ENCODE measurements at regions not wholly inside any gene's neighbourhood (a gene's known extent, or its start where the extent isn't known, plus 50 kb on each side); places are given as distances from the start of the nearest gene placed in this dataset.

DNA sequence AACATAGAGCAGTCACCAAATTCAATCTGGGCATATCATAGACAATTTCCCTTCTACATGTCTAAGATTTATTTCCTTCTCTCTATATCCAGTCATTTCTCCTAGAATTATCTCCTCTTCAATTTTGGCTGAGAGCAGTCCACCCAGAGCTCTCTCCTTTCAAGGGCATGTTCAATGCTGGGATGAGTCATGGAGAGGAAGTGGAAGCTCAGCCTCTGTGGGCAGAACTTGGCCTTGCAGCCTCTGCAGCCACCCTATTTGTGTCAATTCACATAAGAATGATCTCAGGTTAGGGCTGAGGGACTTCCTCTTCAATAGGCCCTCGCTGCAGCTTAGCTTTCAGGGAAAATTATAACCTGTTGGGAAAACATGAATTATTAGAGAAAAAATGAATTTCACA is 560.8 kb downstream of the POM121L12 start:
- no peaks in the 10 kb centered on the region for H3K27me3 ChIP-seq (ENCODE audit: control insufficient read depth in 2 of 2, insufficient read depth in 2 of 2, low read length in 2 of 2)
- no peak overlapping the region for H3K27ac ChIP-seq (ENCODE audit: insufficient read depth, low read depth, low read length)
- no peaks in the 10 kb centered on the region for H3K9me1 ChIP-seq (replicated peaks; ENCODE audit: control insufficient read depth, extremely low read depth, insufficient read depth, low read length)
- ChIA-PET POLR2A (no interaction called here), CTCF (interaction anchor here (0.9 kb wide), 1 partner anchor 11 kb away, joined by 5 read pairs; no protein-coding TSS in a partner anchor)
- H3K9me3 ChIP-seq (replicated peaks; ENCODE audit: control insufficient read depth, insufficient read depth, low read length), result no peaks in the 10 kb centered on the region
- no peak overlapping the region for H3K9ac ChIP-seq (replicated peaks; ENCODE audit: extremely low read depth, insufficient read depth, low read length)
- intact Hi-C loops (cut with micrococcal nuclease) (loop anchor here (1.0 kb wide), 1 partner anchor 15 kb away; no protein-coding TSS in a partner anchor), dilution Hi-C loops (cut with MboI; ENCODE audit: extremely low pct_ligation_motif_present, low sequenced_read_pairs) (no loop called here)
- H3K4me3 ChIP-seq (replicated peaks in 1 of 3; ENCODE audit: insufficient read depth in 1 of 3, low read depth in 1 of 3, low read length in 3 of 3), result no peak overlapping the region
- H3K36me3 ChIP-seq (ENCODE audit: control insufficient read depth in 2 of 2, extremely low read depth in 1 of 2, insufficient read depth in 2 of 2, low read length in 2 of 2), result no peaks in the 10 kb centered on the region
- FAIRE-seq, result peak; percentile 83
- no peak overlapping the region for H3K4me2 ChIP-seq (ENCODE audit: insufficient read depth, low read length)
- TF ChIP-seq GATA2 (IDR thresholded peaks at IDR 0.05; ENCODE audit: insufficient read depth, insufficient read length, low read depth, low read length) (no peak), EZH2 (IDR thresholded peaks at IDR 0.05; ENCODE audit: borderline replicate concordance, low read depth, low read length, severe bottlenecking) (no peak), JUN (IDR thresholded peaks at IDR 0.05; ENCODE audit: borderline replicate concordance, insufficient read depth, insufficient read length, low read depth) (peak; percentile 62), POLR2A (IDR thresholded peaks at IDR 0.05; ENCODE audit: low read depth, low read length) (no peak), POLR2AphosphoS5 (IDR thresholded peaks at IDR 0.05; ENCODE audit: insufficient read depth, low read depth, low read length) (no peak), FOS (IDR thresholded peaks at IDR 0.05; ENCODE audit: borderline replicate concordance, insufficient read depth, low read length) (peak; percentile 54), MYC (IDR thresholded peaks at IDR 0.05; ENCODE audit: low read depth, low read length) (no peak)
- TF ChIP-seq, protein P1, sequence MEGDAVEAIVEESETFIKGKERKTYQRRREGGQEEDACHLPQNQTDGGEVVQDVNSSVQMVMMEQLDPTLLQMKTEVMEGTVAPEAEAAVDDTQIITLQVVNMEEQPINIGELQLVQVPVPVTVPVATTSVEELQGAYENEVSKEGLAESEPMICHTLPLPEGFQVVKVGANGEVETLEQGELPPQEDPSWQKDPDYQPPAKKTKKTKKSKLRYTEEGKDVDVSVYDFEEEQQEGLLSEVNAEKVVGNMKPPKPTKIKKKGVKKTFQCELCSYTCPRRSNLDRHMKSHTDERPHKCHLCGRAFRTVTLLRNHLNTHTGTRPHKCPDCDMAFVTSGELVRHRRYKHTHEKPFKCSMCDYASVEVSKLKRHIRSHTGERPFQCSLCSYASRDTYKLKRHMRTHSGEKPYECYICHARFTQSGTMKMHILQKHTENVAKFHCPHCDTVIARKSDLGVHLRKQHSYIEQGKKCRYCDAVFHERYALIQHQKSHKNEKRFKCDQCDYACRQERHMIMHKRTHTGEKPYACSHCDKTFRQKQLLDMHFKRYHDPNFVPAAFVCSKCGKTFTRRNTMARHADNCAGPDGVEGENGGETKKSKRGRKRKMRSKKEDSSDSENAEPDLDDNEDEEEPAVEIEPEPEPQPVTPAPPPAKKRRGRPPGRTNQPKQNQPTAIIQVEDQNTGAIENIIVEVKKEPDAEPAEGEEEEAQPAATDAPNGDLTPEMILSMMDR (IDR thresholded peaks at IDR 0.05; ENCODE audit: extremely low read depth in 1 of 2, insufficient read depth in 1 of 2, low read depth in 1 of 2, low read length in 2 of 2), result peak in 1 of 2 donors; percentile 18
- TF ChIP-seq, protein P2, sequence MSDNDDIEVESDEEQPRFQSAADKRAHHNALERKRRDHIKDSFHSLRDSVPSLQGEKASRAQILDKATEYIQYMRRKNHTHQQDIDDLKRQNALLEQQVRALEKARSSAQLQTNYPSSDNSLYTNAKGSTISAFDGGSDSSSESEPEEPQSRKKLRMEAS (IDR thresholded peaks at IDR 0.05; ENCODE audit: insufficient read depth, insufficient read length), result no peak
- no TSS peak for BruUV-seq (replicated peaks)
- H4K20me1 ChIP-seq (replicated peaks; ENCODE audit: control insufficient read depth, extremely low read depth, insufficient read depth, low read length), result no peaks in the 10 kb centered on the region
- no peak overlapping the region for H2AFZ ChIP-seq (ENCODE audit: low read depth, low read length)
- peak; percentile 52 for DNase-seq (ENCODE audit: low read depth, low spot score)
- H3K79me2 ChIP-seq (ENCODE audit: control insufficient read depth, insufficient read depth, low read length), result no peaks in the 10 kb centered on the region
- peaks cover 8% of the 10 kb centered on the region for H3K4me1 ChIP-seq (ENCODE audit: control insufficient read depth, extremely low read depth, insufficient read depth, low read length)

Data from endothelial cell of umbilical vein (primary cell).